ENCODE measurements at regions not wholly inside any gene's neighbourhood (a gene's known extent, or its start where the extent isn't known, plus 50 kb on each side); places are given as distances from the start of the nearest gene placed in this dataset.

GRCh38 chr13:64992314-64992713 lies 2237.8 kb downstream of the PCDH9 start:
- no peak for TF ChIP-seq TAF1 (IDR thresholded peaks at IDR 0.05; ENCODE audit: low read depth)
- TF ChIP-seq REST (IDR thresholded peaks at IDR 0.05; ENCODE audit: low read depth), result no peak
- no peak for TF ChIP-seq MAX (IDR thresholded peaks at IDR 0.05)
- no peak for TF ChIP-seq RAD21 (IDR thresholded peaks at IDR 0.05; ENCODE audit: low read depth)
- no peak for TF ChIP-seq YY1 (IDR thresholded peaks at IDR 0.05; ENCODE audit: low read depth)
- no peak for TF ChIP-seq CREB1 (IDR thresholded peaks at IDR 0.05; ENCODE audit: low read depth)
- TF ChIP-seq EP300 (IDR thresholded peaks at IDR 0.05; ENCODE audit: borderline replicate concordance), result no peak
- TF ChIP-seq FOXM1 (IDR thresholded peaks at IDR 0.05; ENCODE audit: borderline replicate concordance, low read depth), result no peak
- TF ChIP-seq TCF12 (IDR thresholded peaks at IDR 0.05; ENCODE audit: low read depth), result no peak
- TF ChIP-seq EGR1 (IDR thresholded peaks at IDR 0.05), result no peak
